GM12892 (cell line): ENCODE measurements at regions not wholly inside any gene's neighbourhood (a gene's known extent, or its start where the extent isn't known, plus 50 kb on each side); places are given as distances from the start of the nearest gene placed in this dataset.

ENCODE experiments used
- POLR2A ChIP-seq: IDR thresholded peaks from 2 replicates; pipeline ENCODE4 v1.6.1; 2011; ENCODE audit warnings: low read depth, low read length, control low read depth
- POLR2AphosphoS5 ChIP-seq: IDR thresholded peaks from 2 replicates; pipeline ENCODE4 v1.6.1; 2011; ENCODE audit warnings: low read depth, low read length, control low read depth

DNA sequence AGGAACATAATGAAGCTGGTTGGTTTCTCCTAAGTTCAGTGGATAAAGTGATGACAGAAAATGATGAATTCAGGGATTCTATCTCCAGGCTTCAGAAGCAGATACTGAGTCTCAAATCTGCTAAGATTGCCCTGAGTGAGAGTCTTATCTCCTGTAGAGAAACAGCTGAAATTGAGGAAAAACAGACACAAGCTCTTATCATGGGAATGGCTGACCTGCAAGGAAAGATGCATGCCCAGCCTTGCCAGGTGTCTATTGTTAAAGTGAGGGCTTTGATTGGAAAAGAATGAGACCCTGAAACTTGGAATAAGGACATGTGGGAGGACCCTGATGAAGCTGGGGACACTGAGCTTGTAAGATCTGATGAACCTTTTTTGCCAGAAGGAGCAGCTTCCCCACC, 100.3 kb downstream of the DNAJB9 start:
- TF ChIP-seq POLR2A: no peak
- no peak for TF ChIP-seq POLR2AphosphoS5
